GM23248 (cell line): ENCODE measurements at regions not wholly inside any gene's neighbourhood (a gene's known extent, or its start where the extent isn't known, plus 50 kb on each side); places are given as distances from the start of the nearest gene placed in this dataset.

Source experiments
- EZH2 ChIP-seq: fragments of 200-600 bp; sonication (generic); IDR thresholded peaks from 2 replicates; pipeline ENCODE4 v1.6.1; 2018; ENCODE audit warnings: antibody characterized with exemption, mild to moderate bottlenecking; ENCODE audit not compliant: insufficient read depth, poor library complexity, severe bottlenecking
- EZH2phosphoT487 ChIP-seq: fragments of 200-600 bp; sonication (generic); IDR thresholded peaks from 2 replicates; pipeline ENCODE4 v1.6.1; 2018; ENCODE audit warnings: antibody characterized with exemption, moderate library complexity, mild to moderate bottlenecking, low read depth; ENCODE audit not compliant: insufficient read depth

- TF ChIP-seq EZH2phosphoT487 (no peak), EZH2 (no peak)
Measured at GRCh38 chr1:90282811-90283210, 287.9 kb downstream of the ZNF326 start.
